ENCODE measurements at regions not wholly inside any gene's neighbourhood (a gene's known extent, or its start where the extent isn't known, plus 50 kb on each side); places are given as distances from the start of the nearest gene placed in this dataset.
A peak's percentile ranks its signal among the peaks of the same experiment; 100 is the strongest.

DNA sequence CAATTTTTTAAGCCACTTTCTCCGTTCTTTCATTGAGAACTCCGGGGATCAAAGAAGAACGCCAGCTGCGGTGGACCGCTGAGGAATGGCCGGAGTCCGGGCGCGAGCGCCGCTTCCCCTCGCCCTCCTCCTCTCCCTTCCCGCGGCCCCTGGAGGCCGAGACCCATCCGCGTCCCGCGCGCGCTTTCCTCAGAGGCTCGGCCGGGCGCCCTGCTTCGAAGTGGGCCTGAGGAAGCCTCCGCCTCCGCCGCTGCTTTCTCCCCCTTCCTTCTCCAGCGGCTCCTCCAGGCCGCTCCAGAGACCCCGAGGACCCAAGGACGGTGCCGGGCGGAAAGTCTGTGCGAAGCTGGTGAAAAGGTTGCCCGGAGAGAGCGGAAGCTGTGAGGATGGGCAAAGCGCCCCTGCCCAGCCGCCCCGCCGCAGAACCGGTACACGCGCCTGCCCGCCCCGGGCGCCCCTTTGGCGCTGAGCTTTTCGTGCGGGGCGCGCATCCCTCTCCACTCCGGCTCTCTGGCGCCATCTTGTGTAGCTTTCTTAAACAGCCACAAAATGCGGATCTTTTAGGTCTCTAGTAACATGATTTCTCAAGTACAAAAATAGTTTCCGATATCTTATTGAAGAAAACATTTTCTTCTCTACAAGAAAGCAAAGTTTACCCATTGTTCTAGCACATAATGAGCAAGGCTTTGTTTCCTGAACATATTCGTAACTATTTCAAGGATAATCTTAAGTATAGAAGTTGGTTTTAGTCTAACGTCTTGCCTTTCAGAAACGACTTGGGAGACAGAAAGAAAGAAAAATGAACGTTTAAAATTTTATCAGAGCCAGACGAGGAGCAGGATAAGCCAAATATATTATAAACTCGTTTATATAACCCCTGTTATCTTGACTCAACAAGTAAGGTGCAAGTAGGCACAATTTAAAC lies 59.2 kb upstream of the FAM174B start (continued):
- TF ChIP-seq CTCF (IDR thresholded peaks at IDR 0.05; ENCODE audit: control extremely low read depth in 1 of 3, insufficient read depth in 1 of 3, low read depth in 1 of 3, low read length in 3 of 3), result peak; percentile 52 to 83 (median 75)
- TF ChIP-seq SIRT6 (IDR thresholded peaks at IDR 0.05; ENCODE audit: low read length), result no peak
- TF ChIP-seq HDAC2 (IDR thresholded peaks at IDR 0.05; ENCODE audit: borderline replicate concordance in 1 of 2, low read depth in 2 of 2, low read length in 2 of 2), result no peak
- TF ChIP-seq ZNF274 (IDR thresholded peaks at IDR 0.05; ENCODE audit: borderline replicate concordance, extremely low read depth, low read length), result no peak
- no peak for TF ChIP-seq NRF1 (IDR thresholded peaks at IDR 0.05; ENCODE audit: low read depth, low read length)
- TF ChIP-seq YY1 (IDR thresholded peaks at IDR 0.05; ENCODE audit: low read depth, low read length), result peak; percentile 11; the same call in 1 of the 2 replicates
- TF ChIP-seq PHF8 (conservative IDR thresholded peaks at IDR 0.05; ENCODE audit: low read depth, low read length), result peak; percentile 62
- 0 out of 2 replicates have a peak, but pooled peaks have one; percentile 22 for TF ChIP-seq TAF1 (IDR thresholded peaks at IDR 0.05; ENCODE audit: low read depth, low read length)
- no peak for TF ChIP-seq GTF2F1 (IDR thresholded peaks at IDR 0.05; ENCODE audit: borderline replicate concordance, low read depth, low read length)
- TF ChIP-seq CTBP2 (IDR thresholded peaks at IDR 0.05; ENCODE audit: borderline replicate concordance, insufficient read depth, insufficient read length, low read length), result peak; percentile 46
- TF ChIP-seq RAD21 (IDR thresholded peaks at IDR 0.05 in 1 of 2, conservative IDR thresholded peaks at IDR 0.05 in 1 of 2; ENCODE audit: low read depth in 2 of 2, low read length in 2 of 2), result peak; percentile 93 to 96
- 0 out of 2 replicates have a peak, but pooled peaks have one; percentile 42 for TF ChIP-seq CHD1 (IDR thresholded peaks at IDR 0.05; ENCODE audit: low read depth, low read length)
- no peak for TF ChIP-seq RFX5 (IDR thresholded peaks at IDR 0.05; ENCODE audit: borderline replicate concordance, low read depth, low read length)
- peak; percentile 73; the same call in 1 of the 2 replicates for TF ChIP-seq SP4 (IDR thresholded peaks at IDR 0.05; ENCODE audit: low read length)
- TF ChIP-seq GABPA (IDR thresholded peaks at IDR 0.05; ENCODE audit: borderline replicate concordance, insufficient read depth, low read length), result no peak
- peak; percentile 85 for TF ChIP-seq KDM4A (IDR thresholded peaks at IDR 0.05; ENCODE audit: low read depth, low read length, severe bottlenecking)
